ENCODE measurements at regions not wholly inside any gene's neighbourhood (a gene's known extent, or its start where the extent isn't known, plus 50 kb on each side); places are given as distances from the start of the nearest gene placed in this dataset.

DNA sequence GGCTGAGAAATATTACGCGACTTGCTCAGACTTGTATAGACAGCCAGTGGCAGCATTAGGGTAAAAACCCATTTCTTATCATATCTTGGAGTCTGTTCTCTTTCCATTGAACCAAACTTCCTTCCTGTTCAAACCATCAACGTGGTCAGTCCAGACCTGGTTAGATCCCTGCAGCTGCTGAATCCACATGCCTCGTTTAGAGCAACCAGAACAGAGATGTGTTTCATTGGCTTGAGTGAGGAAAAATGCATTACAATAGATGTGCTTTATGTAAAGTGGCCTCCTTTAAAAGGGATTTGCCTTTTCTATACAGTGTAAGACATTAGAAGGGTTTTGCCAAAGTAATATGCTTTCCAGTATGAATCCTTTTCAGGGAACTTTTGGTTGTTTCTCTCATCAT is 232.4 kb downstream of the MEIS1 start:
- TF ChIP-seq, protein P1, sequence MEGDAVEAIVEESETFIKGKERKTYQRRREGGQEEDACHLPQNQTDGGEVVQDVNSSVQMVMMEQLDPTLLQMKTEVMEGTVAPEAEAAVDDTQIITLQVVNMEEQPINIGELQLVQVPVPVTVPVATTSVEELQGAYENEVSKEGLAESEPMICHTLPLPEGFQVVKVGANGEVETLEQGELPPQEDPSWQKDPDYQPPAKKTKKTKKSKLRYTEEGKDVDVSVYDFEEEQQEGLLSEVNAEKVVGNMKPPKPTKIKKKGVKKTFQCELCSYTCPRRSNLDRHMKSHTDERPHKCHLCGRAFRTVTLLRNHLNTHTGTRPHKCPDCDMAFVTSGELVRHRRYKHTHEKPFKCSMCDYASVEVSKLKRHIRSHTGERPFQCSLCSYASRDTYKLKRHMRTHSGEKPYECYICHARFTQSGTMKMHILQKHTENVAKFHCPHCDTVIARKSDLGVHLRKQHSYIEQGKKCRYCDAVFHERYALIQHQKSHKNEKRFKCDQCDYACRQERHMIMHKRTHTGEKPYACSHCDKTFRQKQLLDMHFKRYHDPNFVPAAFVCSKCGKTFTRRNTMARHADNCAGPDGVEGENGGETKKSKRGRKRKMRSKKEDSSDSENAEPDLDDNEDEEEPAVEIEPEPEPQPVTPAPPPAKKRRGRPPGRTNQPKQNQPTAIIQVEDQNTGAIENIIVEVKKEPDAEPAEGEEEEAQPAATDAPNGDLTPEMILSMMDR (IDR thresholded peaks at IDR 0.05 in 2 of 3, conservative IDR thresholded peaks at IDR 0.05 in 1 of 3; ENCODE audit: control insufficient read depth in 2 of 3, extremely low read depth in 1 of 3, insufficient read depth in 1 of 3, low read depth in 3 of 3, low read length in 3 of 3) = no peak
- TF ChIP-seq EP300 (IDR thresholded peaks at IDR 0.05; ENCODE audit: borderline replicate concordance in 1 of 2, control insufficient read depth in 1 of 2, low read depth in 2 of 2, low read length in 2 of 2) = no peak
- no peak for TF ChIP-seq ZNF24 (IDR thresholded peaks at IDR 0.05)
- no peak for TF ChIP-seq TAF1 (IDR thresholded peaks at IDR 0.05; ENCODE audit: borderline replicate concordance, low read depth, low read length)
- TF ChIP-seq, protein P2, sequence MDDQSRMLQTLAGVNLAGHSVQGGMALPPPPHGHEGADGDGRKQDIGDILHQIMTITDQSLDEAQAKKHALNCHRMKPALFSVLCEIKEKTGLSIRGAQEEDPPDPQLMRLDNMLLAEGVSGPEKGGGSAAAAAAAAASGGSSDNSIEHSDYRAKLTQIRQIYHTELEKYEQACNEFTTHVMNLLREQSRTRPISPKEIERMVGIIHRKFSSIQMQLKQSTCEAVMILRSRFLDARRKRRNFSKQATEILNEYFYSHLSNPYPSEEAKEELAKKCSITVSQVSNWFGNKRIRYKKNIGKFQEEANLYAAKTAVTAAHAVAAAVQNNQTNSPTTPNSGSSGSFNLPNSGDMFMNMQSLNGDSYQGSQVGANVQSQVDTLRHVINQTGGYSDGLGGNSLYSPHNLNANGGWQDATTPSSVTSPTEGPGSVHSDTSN (IDR thresholded peaks at IDR 0.05; ENCODE audit: insufficient replicate concordance, low read depth, low read length) = no peak
- TF ChIP-seq ZNF274 (IDR thresholded peaks at IDR 0.05; ENCODE audit: insufficient read depth, insufficient read length) = no peak
- TF ChIP-seq, protein P3, sequence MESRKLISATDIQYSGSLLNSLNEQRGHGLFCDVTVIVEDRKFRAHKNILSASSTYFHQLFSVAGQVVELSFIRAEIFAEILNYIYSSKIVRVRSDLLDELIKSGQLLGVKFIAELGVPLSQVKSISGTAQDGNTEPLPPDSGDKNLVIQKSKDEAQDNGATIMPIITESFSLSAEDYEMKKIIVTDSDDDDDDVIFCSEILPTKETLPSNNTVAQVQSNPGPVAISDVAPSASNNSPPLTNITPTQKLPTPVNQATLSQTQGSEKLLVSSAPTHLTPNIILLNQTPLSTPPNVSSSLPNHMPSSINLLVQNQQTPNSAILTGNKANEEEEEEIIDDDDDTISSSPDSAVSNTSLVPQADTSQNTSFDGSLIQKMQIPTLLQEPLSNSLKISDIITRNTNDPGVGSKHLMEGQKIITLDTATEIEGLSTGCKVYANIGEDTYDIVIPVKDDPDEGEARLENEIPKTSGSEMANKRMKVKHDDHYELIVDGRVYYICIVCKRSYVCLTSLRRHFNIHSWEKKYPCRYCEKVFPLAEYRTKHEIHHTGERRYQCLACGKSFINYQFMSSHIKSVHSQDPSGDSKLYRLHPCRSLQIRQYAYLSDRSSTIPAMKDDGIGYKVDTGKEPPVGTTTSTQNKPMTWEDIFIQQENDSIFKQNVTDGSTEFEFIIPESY (IDR thresholded peaks at IDR 0.05) = no peak
- no peak for TF ChIP-seq POLR2AphosphoS5 (IDR thresholded peaks at IDR 0.05; ENCODE audit: low read length)
- no peak for TF ChIP-seq PAX8 (IDR thresholded peaks at IDR 0.05)
- TF ChIP-seq POU2F2 (IDR thresholded peaks at IDR 0.05; ENCODE audit: borderline replicate concordance, low read depth, low read length) = no peak
- TF ChIP-seq, protein P4, sequence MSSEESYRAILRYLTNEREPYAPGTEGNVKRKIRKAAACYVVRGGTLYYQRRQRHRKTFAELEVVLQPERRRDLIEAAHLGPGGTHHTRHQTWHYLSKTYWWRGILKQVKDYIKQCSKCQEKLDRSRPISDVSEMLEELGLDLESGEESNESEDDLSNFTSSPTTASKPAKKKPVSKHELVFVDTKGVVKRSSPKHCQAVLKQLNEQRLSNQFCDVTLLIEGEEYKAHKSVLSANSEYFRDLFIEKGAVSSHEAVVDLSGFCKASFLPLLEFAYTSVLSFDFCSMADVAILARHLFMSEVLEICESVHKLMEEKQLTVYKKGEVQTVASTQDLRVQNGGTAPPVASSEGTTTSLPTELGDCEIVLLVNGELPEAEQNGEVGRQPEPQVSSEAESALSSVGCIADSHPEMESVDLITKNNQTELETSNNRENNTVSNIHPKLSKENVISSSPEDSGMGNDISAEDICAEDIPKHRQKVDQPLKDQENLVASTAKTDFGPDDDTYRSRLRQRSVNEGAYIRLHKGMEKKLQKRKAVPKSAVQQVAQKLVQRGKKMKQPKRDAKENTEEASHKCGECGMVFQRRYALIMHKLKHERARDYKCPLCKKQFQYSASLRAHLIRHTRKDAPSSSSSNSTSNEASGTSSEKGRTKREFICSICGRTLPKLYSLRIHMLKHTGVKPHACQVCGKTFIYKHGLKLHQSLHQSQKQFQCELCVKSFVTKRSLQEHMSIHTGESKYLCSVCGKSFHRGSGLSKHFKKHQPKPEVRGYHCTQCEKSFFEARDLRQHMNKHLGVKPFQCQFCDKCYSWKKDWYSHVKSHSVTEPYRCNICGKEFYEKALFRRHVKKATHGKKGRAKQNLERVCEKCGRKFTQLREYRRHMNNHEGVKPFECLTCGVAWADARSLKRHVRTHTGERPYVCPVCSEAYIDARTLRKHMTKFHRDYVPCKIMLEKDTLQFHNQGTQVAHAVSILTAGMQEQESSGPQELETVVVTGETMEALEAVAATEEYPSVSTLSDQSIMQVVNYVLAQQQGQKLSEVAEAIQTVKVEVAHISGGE (CRISPR knock-in tag; IDR thresholded peaks at IDR 0.05) = no peak
- TF ChIP-seq SP1 (IDR thresholded peaks at IDR 0.05; ENCODE audit: low read depth, low read length) = no peak
- no peak for TF ChIP-seq PML (IDR thresholded peaks at IDR 0.05; ENCODE audit: low read length)
- no peak for TF ChIP-seq DPF2 (IDR thresholded peaks at IDR 0.05)

All from GM12878 (cell line).